RPMI7951 (cell line): ENCODE measurements at regions not wholly inside any gene's neighbourhood (a gene's known extent, or its start where the extent isn't known, plus 50 kb on each side); places are given as distances from the start of the nearest gene placed in this dataset.
A peak's percentile ranks its signal among the peaks of the same experiment; 100 is the strongest.

Experiments
- DNase-seq: peaks from one replicate; pipeline ENCODE4 v3.0.0-alpha.2; 2012; ENCODE audit warnings: low read depth

- no peak for DNase-seq
Observed at GRCh38 chr13:106623799-106624460, 56.0 kb upstream of the ARGLU1 start.

DNA sequence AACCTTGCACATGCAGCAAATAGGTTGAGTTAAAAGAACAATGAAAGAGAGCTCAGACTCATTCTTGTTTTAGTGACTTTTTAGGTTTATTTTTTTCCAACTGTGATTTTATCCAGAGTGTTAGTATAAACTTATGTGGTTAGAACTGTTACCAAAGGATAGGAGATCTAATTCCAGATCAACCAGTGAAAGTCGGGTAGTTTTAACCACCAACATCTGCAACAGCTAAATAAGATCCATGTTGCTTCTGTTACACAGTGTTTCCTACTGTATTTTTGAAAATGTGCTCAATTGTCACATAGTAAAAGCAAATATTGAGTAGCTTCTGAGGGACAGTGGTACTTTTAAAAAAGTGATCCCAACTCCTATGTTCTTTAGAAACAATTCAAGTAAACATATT, 53.9 kb upstream of the ARGLU1 start:
- no peak for DNase-seq

- peak; percentile 58 for DNase-seq
Observed at GRCh38 chr13:106619688-106620555, 52.0 kb upstream of the ARGLU1 start.
